Skeletal muscle tissue (tissue), 3 donors: ENCODE measurements at regions not wholly inside any gene's neighbourhood (a gene's known extent, or its start where the extent isn't known, plus 50 kb on each side); places are given as distances from the start of the nearest gene placed in this dataset.
"Not testable (repeated sequence)": the region's sequence is repeated elsewhere in the genome, so short reads cannot be mapped to it uniquely, and the experiment has no call there.

Experiments
- H3K27ac ChIP-seq: one replicate; pipeline ENCODE4 v1.7.0; 2013; ENCODE audit warnings: mild to moderate bottlenecking, low read depth, low read length, inconsistent platforms
- H3K27me3 ChIP-seq, 3 donors: one replicate each; pipeline ENCODE4 v1.7.0; 2013; ENCODE audit warnings: low read length in 3 of 3; ENCODE audit not compliant: control insufficient read depth in 3 of 3, insufficient read depth in 3 of 3
- H3K36me3 ChIP-seq, 3 donors: one replicate each; pipeline ENCODE4 v1.7.0; 2013; ENCODE audit warnings: low read length in 3 of 3; ENCODE audit not compliant: control insufficient read depth in 3 of 3, insufficient read depth in 3 of 3
- H3K4me1 ChIP-seq, 3 donors: one replicate each; pipeline ENCODE4 v1.7.0; 2013; ENCODE audit warnings: low read length in 3 of 3, mild to moderate bottlenecking in 3 of 3; ENCODE audit not compliant: control insufficient read depth in 3 of 3, insufficient read depth in 3 of 3
- H3K4me3 ChIP-seq, 3 donors: one replicate each; pipeline ENCODE4 v1.7.0; 2013; ENCODE audit warnings: low read length in 3 of 3
- H3K9ac ChIP-seq, 3 donors: one replicate each; pipeline ENCODE4 v1.7.0; 2013; ENCODE audit warnings: low read length in 3 of 3, mild to moderate bottlenecking in 3 of 3, moderate library complexity in 2 of 3, low read depth in 1 of 3
- H3K9me3 ChIP-seq, 3 donors: one replicate each; pipeline ENCODE4 v1.7.0; 2013; ENCODE audit warnings: low read length in 3 of 3; ENCODE audit not compliant: control insufficient read depth in 3 of 3
- donor health status: Osteomylitis.

GRCh38 chr3:115281697-115282675 is 134.9 kb upstream of the ZBTB20 start:
- no peak overlapping the region for H3K9ac ChIP-seq
- peak overlapping the region in 1 of 3 donors; percentile 1 for H3K4me3 ChIP-seq
- no peak overlapping the region for H3K27ac ChIP-seq
- H3K36me3 ChIP-seq = no peaks in the 10 kb centered on the region
- H3K27me3 ChIP-seq = no peaks in the 10 kb centered on the region
- peaks cover 0 to 12% (median 4%) of the 10 kb centered on the region in 3 donors for H3K4me1 ChIP-seq
- H3K9me3 ChIP-seq = no peaks in the 10 kb centered on the region

- Histone ChIP-seq H3K27me3 (no peaks in the 10 kb centered on the region), H3K4me3 (no peak overlapping the region), H3K27ac (no peak overlapping the region), H3K36me3 (no peaks in the 10 kb centered on the region), H3K9me3 (no peaks in the 10 kb centered on the region), H3K9ac (no peak overlapping the region), H3K4me1 (peaks cover 0 to 4% (median 0%) of the 10 kb centered on the region in 3 donors)
Measured at GRCh38 chr3:115284980-115285379, 137.9 kb upstream of the ZBTB20 start.

DNA sequence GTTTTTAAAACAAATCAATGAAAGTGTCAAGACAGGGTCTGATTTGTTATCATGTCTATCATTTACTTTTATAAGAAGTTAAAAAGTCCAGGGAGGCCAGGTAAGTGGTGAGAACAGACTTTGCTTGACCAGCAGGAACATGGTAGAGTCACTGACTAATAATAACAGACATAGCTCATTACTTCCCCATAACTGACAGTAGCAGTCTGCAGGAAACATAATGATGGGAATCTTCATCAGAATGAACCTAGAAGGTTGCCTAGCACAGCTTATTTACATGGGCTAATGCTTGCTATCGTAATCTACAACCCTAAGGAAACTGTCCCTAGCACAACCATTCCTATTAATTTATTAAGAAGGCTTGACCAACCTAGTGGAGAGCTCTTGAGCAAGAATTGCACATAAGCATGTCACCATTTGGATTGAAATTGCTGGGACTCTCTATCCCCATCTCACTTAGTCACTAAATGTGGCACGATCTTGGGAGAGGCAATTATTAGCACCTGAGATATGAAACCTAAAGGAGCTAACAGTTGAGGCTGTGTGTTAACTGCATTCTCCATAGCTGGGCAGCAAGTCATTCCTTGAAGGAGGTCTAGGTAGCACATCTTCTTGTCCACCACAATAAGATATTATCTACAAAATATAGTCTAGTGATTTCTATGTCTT is 139.6 kb upstream of the ZBTB20 start:
- Histone ChIP-seq H3K4me3 (no peak overlapping the region), H3K27me3 (no peaks in the 10 kb centered on the region), H3K4me1 (no peaks in the 10 kb centered on the region), H3K9ac (no peak overlapping the region), H3K27ac (no peak overlapping the region), H3K36me3 (no peaks in the 10 kb centered on the region), H3K9me3 (no peaks in the 10 kb centered on the region)

DNA sequence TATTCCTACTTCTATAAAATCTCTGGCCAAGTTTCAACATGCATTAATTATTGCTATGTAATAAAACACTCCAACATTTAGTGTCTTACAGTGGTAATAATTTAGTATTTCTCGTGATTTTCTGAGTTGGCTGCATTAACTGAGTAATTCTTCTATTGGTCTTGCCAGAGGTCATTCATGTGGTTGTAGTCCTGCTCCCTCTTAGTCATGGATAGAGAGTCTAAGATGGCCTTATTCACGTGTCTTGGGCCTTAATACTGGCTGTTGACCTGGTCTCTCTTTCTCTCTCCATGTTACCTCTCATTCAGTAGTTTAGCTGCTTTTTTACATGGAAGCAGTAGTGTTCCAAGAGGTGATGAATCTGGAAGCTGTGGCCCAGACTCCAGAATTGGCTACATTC is 140.1 kb upstream of the ZBTB20 start:
- no peaks in the 10 kb centered on the region for H3K36me3 ChIP-seq
- no peaks in the 10 kb centered on the region for H3K4me1 ChIP-seq
- no peak overlapping the region for H3K4me3 ChIP-seq
- no peak overlapping the region for H3K27ac ChIP-seq
- H3K9ac ChIP-seq = no peak overlapping the region
- H3K27me3 ChIP-seq = no peaks in the 10 kb centered on the region
- no peaks in the 10 kb centered on the region for H3K9me3 ChIP-seq

DNA sequence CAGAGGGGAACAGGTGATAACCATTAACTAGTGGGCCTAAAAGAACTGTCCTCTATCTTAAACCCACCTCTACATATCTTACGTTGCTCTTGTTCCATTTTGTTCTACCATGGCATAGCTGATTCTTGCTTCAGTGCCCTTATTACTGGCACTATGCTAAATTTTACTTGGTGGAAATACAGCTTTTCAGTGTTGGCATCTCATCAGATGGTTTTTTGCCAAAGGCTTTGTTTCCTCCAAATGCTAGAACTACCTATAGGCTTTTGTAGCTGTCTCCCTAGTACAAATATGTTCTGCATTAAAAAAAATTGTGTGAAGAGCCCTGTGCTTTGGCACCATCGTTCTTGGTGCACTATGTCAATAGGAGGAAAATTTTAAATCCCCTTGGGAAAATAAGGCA is 145.0 kb upstream of the ZBTB20 start:
- Histone ChIP-seq H3K4me1 (peaks cover 0 to 5% (median 0%) of the 10 kb centered on the region in 3 donors), H3K9ac (no peak overlapping the region), H3K36me3 (no peaks in the 10 kb centered on the region), H3K9me3 (no peaks in the 10 kb centered on the region), H3K4me3 (no peak overlapping the region), H3K27me3 (no peaks in the 10 kb centered on the region), H3K27ac (no peak overlapping the region)

GRCh38 chr3:115292677-115293165 is 145.6 kb upstream of the ZBTB20 start:
- Histone ChIP-seq H3K9ac (no peak overlapping the region), H3K4me1 (peaks cover 0 to 5% (median 0%) of the 10 kb centered on the region in 3 donors), H3K27ac (peak overlapping the region; percentile 65), H3K9me3 (no peaks in the 10 kb centered on the region), H3K27me3 (no peaks in the 10 kb centered on the region), H3K36me3 (no peaks in the 10 kb centered on the region), H3K4me3 (no peak overlapping the region)

DNA sequence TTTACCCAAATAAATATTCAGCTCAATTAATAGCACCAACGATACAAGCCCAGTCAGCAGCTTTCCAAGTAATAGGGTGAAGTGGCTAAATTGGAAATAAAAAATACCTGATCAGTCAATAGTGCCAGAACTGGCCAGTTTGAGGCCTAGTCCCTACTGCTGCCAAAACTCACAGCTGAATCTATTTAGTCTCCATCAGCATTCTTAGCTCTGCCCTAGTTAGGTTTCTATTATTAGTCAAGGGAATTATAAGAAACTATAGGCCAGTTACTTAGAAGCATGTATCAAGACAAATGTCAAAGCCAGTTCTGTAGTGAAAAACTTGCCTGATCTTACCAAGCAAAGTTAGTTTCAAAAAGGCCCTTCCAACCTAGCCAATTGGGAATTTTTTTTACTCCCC is 146.2 kb upstream of the ZBTB20 start:
- no peaks in the 10 kb centered on the region for H3K36me3 ChIP-seq
- H3K9ac ChIP-seq = peak overlapping the region in 1 of 3 donors; percentile 25
- H3K4me1 ChIP-seq = peaks cover 0 to 5% (median 0%) of the 10 kb centered on the region in 3 donors
- no peaks in the 10 kb centered on the region for H3K9me3 ChIP-seq
- no peak overlapping the region for H3K4me3 ChIP-seq
- H3K27me3 ChIP-seq = no peaks in the 10 kb centered on the region
- peak overlapping the region; percentile 65 for H3K27ac ChIP-seq

GRCh38 chr3:115301364-115301860 is 154.3 kb upstream of the ZBTB20 start:
- H3K36me3 ChIP-seq = no peaks in the 10 kb centered on the region
- H3K4me1 ChIP-seq = no peaks in the 10 kb centered on the region
- H3K27me3 ChIP-seq = no peaks in the 10 kb centered on the region
- no peak overlapping the region for H3K4me3 ChIP-seq
- H3K9ac ChIP-seq = no peak overlapping the region
- no peak overlapping the region for H3K27ac ChIP-seq
- no peaks in the 10 kb centered on the region for H3K9me3 ChIP-seq

- H3K4me3 ChIP-seq, H3K27ac ChIP-seq, H3K27me3 ChIP-seq, H3K36me3 ChIP-seq, H3K9me3 ChIP-seq, H3K9ac ChIP-seq, H3K4me1 ChIP-seq: not testable (repeated sequence)
Measured at GRCh38 chr3:115317953-115318352, 170.9 kb upstream of the ZBTB20 start.

DNA sequence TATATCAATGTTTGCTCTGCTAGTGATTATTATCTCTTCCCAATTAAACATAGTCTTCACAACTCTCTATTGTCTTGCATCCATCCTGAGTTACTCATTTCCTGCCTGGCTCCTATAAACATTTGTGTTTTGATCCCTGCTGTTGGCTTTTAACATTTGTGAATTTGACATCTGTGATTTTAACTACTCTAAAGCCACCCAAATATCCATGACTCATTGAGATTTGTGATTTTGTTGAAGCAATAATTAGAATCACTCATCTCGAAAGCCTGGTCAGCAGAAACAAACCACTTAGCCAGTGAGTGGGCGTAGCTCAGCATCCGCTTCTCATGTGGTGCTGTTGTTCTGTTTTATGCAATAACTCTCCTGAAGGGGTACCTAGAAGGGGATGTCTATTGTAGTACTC is 174.3 kb upstream of the ZBTB20 start:
- H3K9ac ChIP-seq = no peak overlapping the region
- H3K9me3 ChIP-seq = no peaks in the 10 kb centered on the region
- H3K36me3 ChIP-seq = no peaks in the 10 kb centered on the region

More for the DNA sequence above, 174.3 kb upstream of the ZBTB20 start:
- Histone ChIP-seq H3K27ac (no peak overlapping the region), H3K4me3 (no peak overlapping the region), H3K4me1 (peaks cover 0 to 2% (median 0%) of the 10 kb centered on the region in 3 donors), H3K27me3 (no peaks in the 10 kb centered on the region)
